HG03066 (cell line): ENCODE measurements at regions not wholly inside any gene's neighbourhood (a gene's known extent, or its start where the extent isn't known, plus 50 kb on each side); places are given as distances from the start of the nearest gene placed in this dataset.

Experiments
- ATAC-seq: cut with Tn5 transposase; IDR thresholded peaks from one replicate; pipeline ENCODE4 v1.9.1; 2021; ENCODE audit warnings: low read depth; ENCODE audit not compliant: unreplicated experiment

GRCh38 chr18:56107821-56108477 lies 520.0 kb upstream of the TCF4 start:
- ATAC-seq = no peak

DNA sequence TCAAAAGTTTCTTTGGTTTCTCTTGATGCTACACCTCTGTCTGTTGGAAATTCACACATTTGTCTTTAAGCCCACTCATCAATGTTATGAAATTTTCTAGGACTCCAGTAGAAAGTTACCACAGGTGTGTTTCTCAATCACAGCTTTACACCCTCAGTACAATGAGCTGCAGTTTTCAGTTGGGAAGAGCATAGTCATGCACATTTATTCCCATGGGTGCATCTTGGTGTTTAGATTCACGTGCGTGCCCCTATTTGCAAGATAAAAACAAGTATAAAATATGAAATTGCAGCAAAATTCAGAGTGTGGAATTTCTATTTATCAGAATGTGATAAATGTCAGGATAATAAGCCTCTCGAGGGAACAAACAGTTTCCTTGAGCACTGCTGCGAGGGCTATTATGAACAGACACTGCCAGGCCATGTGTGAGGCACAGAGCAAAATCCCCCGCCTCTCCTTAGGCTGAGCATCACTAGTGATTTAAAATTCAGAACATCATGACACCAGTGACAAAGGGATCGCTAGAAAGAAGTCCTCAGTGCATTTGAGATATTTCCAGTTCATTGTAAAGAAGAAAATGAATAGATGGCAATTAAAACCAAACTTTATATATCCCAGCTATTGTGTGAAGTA lies 512.2 kb upstream of the TCF4 start:
- no peak for ATAC-seq

DNA sequence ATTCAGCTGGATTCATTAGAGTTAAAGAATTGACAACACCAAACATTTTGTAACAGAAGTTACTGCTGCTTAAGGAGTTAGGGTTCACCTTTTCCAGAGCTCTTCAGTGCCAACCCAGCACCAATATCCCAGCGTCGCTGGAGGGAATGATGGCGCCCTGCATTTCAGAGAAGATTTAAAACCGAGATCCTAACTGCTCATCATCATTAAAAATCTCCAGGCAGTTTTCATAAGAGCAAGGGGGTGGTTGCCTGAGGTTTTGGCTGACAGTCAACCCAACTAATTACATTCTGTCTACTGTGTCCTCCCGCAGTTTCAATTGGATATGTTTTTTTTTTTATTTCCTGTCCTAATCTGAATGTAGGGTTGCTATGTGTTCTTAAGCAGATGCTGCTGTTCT lies 509.6 kb upstream of the TCF4 start:
- no peak for ATAC-seq

- no peak for ATAC-seq
Measured at GRCh38 chr18:56096861-56097260, 508.9 kb upstream of the TCF4 start.

DNA sequence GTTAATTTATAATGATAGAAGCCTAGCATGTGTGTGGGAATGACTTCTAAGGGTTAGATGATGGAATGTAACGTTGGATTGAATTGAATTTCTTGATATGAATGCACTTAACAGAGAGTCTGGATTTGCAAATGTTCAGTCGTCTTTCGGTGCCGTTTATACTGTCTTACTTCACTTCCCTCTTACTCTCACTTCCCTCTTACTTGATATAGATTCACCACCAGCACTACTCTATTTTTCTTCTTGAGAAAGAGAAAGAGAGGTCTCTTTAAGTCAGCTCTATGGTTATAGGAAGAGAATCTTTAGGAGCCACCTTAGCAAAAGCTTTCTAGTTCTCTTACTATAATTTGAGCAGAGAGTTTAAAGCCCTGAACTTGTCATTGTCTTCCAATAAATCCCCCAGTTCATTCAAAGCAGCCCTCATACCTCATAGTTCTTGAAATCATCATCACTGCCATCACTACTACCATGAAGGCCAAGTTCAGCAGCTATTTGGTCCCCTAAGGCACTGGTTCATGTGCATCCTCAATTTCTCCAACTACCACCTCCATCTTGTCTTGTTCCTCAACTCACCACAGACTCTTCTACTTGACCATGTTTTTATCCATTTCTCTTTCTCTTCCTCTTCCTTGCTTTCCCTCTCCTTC lies 501.7 kb upstream of the TCF4 start:
- no peak for ATAC-seq

GRCh38 chr18:56086786-56087185 lies 498.8 kb upstream of the TCF4 start:
- ATAC-seq = no peak

GRCh38 chr18:56086176-56086575 lies 498.2 kb upstream of the TCF4 start:
- no peak for ATAC-seq

DNA sequence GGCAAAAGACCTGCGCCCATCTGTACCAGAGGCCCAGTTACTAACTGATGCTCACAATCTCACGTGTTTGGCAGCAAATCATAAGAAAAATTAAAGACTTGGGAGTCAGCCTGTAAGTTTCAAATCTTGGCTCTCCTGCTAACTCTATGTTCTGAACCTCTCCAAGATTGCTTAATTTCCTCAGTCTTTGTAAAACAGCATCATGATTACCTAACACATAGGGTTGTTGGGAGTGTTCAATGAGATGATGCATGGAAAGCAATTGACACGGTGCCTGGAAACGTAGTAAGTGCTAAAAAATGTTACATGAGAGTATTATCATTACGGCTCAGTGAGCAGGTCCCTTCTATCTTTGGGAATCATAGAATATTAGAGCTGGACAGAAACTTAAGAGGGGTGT lies 497.6 kb upstream of the TCF4 start:
- ATAC-seq = no peak

GRCh38 chr18:56083523-56084287 lies 495.7 kb upstream of the TCF4 start:
- ATAC-seq = no peak

- no peak for ATAC-seq
Measured at GRCh38 chr18:56083097-56083521, 495.1 kb upstream of the TCF4 start.

DNA sequence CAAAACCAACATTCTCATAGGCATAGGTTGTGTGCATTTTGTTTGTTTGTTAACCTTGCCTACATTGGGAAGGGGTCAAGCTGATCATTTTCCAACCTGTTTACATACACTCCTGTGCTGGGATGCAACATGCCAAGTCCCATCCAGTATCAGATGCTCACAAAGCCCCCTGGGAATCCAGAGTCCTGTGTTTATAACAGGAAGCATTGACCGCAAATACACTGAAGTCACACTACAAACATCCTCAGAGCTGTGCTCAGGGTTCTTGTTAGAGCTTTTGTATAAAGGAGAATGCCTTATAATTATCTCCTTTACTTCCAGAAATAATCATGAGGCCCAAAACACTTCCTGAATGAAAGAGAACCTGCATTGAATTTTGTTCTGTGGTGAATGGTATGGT lies 488.7 kb upstream of the TCF4 start:
- ATAC-seq = no peak

GRCh38 chr18:56068701-56069100 lies 480.7 kb upstream of the TCF4 start:
- ATAC-seq = no peak

GRCh38 chr18:56067969-56068671 lies 480.1 kb upstream of the TCF4 start:
- no peak for ATAC-seq

- no peak for ATAC-seq
Measured at GRCh38 chr18:56067214-56067894, 479.4 kb upstream of the TCF4 start.

DNA sequence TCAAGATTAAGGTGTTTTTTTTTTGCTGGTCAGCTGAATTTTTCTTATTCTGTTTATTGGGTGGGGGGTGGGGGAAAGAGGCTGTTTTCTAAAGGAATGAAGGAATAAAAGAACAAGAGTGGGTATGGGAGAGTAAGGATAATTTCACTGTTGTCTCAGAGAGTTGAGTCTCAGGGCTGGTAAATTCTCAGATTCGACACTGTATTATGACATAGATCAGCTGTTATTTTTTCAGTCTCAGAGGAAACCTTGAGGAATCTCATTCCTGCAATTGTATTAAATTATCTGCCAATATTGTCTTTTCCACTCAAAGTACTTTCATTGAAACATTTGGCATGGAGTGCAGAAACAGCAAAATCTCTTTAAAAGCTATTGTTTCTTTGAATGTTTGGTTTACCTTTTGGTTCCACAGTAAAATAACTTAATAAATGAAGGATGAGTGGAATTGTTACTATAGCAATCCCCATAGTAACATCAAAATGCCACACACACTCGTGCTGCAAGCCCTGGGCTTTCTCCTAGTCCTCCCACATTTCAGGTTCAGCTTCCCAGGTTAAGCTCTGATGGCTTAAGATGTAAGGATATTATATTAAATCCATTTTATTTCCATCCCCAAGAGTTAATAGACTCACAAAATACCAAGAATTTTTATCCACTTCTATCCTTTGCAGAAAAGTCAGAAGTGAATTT lies 478.7 kb upstream of the TCF4 start:
- no peak for ATAC-seq

DNA sequence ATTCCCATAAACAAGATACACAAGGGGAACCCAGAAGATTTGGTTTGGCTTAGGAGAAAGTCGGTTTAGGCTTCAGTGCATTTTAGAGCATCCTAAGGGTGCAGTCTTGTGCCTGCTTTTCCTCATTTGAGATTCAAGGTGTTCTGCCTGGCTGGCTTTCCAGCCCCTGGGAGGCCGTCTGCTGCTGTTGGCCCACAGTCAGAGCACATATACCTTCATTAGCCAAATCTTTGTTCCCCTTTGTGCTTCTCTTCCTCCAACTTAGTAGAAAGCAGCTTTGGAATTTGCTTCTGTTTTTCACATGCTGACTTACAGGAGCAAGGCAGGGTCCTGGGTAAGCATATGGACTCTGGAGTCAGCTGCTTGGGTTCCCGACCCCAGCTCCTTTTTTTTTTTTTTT lies 477.1 kb upstream of the TCF4 start:
- ATAC-seq = no peak

- no peak for ATAC-seq
Measured at GRCh38 chr18:56062931-56063330, 474.9 kb upstream of the TCF4 start.

DNA sequence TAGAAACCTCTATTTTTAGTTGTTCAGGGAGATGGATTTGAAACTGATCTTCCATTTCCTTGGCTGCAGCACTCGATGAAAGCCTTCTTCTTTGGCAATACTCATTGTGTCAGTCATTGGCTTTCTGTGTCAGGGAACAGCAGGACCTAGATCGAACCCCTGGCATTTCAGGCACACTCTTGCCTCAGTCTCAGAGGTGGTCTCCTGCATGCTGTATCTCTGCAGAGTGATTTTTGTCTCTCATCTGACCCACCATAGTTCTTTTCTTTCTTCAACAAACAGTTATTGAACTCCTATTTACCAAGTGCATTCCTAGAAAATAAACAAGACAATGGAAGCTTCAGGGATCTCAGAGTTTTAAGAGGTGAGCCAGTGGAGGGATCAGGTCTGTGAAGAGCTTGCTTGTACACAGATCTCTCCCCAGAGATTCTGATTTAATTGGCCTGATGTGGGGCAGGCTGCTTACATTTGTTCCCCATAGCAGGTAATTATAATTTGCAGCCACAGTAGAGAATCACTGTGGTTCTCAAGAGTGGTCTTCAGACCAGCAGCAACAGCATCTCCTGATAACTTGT lies 473.1 kb upstream of the TCF4 start:
- no peak for ATAC-seq

- no peak for ATAC-seq
Measured at GRCh38 chr18:56052202-56052601, 464.2 kb upstream of the TCF4 start.
